AML-193 (cell line): ENCODE measurements at regions not wholly inside any gene's neighbourhood (a gene's known extent, or its start where the extent isn't known, plus 50 kb on each side); places are given as distances from the start of the nearest gene placed in this dataset.
"Not testable (repeated sequence)": the region's sequence is repeated elsewhere in the genome, so short reads cannot be mapped to it uniquely, and the experiment has no call there.

Source experiments
- DNase-seq, 2 experiments: peaks; one replicate each; lab custom pipeline; 2025; lab: John Stamatoyannopoulos, UW

- no peak for DNase-seq
Observed at GRCh38 chr18:3328532-3328931, 66.6 kb downstream of the MYL12B start.

GRCh38 chr18:3329471-3329870 lies 67.5 kb downstream of the MYL12B start:
- DNase-seq: no peak

GRCh38 chr18:3329872-3330271 lies 67.9 kb downstream of the MYL12B start:
- no peak for DNase-seq

GRCh38 chr18:3330622-3331021 lies 68.7 kb downstream of the MYL12B start:
- no peak for DNase-seq

- no peak for DNase-seq
Observed at GRCh38 chr18:3332376-3332775, 70.4 kb downstream of the MYL12B start.

GRCh38 chr18:3333056-3333720 lies 71.3 kb downstream of the MYL12B start:
- DNase-seq: no peak

- no peak for DNase-seq
Observed at GRCh38 chr18:3333721-3334386, 71.9 kb downstream of the MYL12B start.

- no peak for DNase-seq
Observed at GRCh38 chr18:3340015-3340681, 78.2 kb downstream of the MYL12B start.

GRCh38 chr18:3340682-3341097 lies 78.8 kb downstream of the MYL12B start:
- no peak for DNase-seq

GRCh38 chr18:3342628-3343027 lies 80.7 kb downstream of the MYL12B start:
- no peak for DNase-seq

- DNase-seq: no peak
Observed at GRCh38 chr18:3345452-3345851, 83.5 kb downstream of the MYL12B start.

GRCh38 chr18:3345885-3346284 lies 84.0 kb downstream of the MYL12B start:
- peak; percentile 3 to 22 for DNase-seq

- no peak for DNase-seq
Observed at GRCh38 chr18:3346487-3346886, 84.6 kb downstream of the MYL12B start.

GRCh38 chr18:3347286-3347803 lies 85.4 kb downstream of the MYL12B start:
- DNase-seq: no peak

- DNase-seq: no peak
Observed at GRCh38 chr18:3348176-3348575, 86.2 kb downstream of the MYL12B start.

GRCh38 chr18:3349046-3349841 lies 87.3 kb downstream of the MYL12B start:
- not testable (repeated sequence) for DNase-seq

- DNase-seq: no peak
Observed at GRCh38 chr18:3350021-3350420, 88.1 kb downstream of the MYL12B start.

GRCh38 chr18:3350566-3351527 lies 88.9 kb downstream of the MYL12B start:
- DNase-seq: no peak

- no peak for DNase-seq
Observed at GRCh38 chr18:3354506-3354905, 92.6 kb downstream of the MYL12B start.

GRCh38 chr18:3356614-3357013 lies 93.4 kb upstream of the TGIF1 start:
- no peak for DNase-seq

GRCh38 chr18:3357516-3357915 lies 92.5 kb upstream of the TGIF1 start:
- DNase-seq: no peak
